Fibroblast of skin of scalp (primary cell): ENCODE measurements at regions not wholly inside any gene's neighbourhood (a gene's known extent, or its start where the extent isn't known, plus 50 kb on each side); places are given as distances from the start of the nearest gene placed in this dataset.

Experiments used
- DNase-seq: peaks from one replicate; pipeline ENCODE4 v3.0.0-alpha.2; 2013

- no peak for DNase-seq
These were observed 64.8 kb upstream of the GHITM start for GRCh38 chr10:84074521-84074920.

GRCh38 chr10:84075226-84076046, 63.9 kb upstream of the GHITM start:
- no peak for DNase-seq

GRCh38 chr10:84076047-84076388, 63.3 kb upstream of the GHITM start:
- DNase-seq, result peak; percentile 82

GRCh38 chr10:84076540-84077195, 62.6 kb upstream of the GHITM start:
- DNase-seq, result peak; percentile 71

GRCh38 chr10:84077768-84078167, 61.5 kb upstream of the GHITM start:
- no peak for DNase-seq

- DNase-seq, result no peak
These were observed 60.5 kb upstream of the GHITM start for GRCh38 chr10:84078771-84079170.

- DNase-seq, result no peak
These were observed 55.0 kb upstream of the GHITM start for GRCh38 chr10:84084342-84084741.

GRCh38 chr10:84087202-84087601, 52.1 kb upstream of the GHITM start:
- no peak for DNase-seq

- no peak for DNase-seq
These were observed 50.7 kb upstream of the GHITM start for GRCh38 chr10:84088626-84089025.

GRCh38 chr10:84089162-84089561, 50.1 kb upstream of the GHITM start:
- no peak for DNase-seq
